ENCODE measurements at regions not wholly inside any gene's neighbourhood (a gene's known extent, or its start where the extent isn't known, plus 50 kb on each side); places are given as distances from the start of the nearest gene placed in this dataset.

DNA sequence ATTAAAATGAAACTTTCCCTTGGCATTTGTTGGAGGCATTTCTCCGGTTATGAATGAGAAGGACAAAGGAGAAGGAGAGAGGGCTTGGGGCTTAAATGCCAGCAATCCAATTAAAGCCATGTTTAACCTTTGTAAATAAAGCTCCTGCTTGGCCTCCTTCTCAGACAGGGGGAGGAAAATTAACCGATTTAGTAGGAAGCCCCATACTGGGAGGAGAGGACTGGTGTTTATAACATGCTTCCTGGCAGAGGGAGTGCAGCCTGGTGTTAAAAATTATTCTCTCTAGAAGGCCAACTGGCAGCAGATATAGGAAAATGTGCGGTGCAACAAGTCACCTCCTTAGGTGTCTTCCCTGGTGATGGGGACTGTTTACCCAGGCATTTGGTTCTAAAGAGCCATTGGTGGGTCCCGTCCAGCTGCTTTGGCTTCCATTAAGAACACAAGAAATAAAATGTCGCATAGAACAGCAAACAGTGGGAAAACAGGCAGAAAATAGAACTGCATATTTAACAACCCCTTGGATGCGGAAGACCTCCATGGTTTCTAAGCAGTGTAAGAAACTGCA lies 846.5 kb downstream of the TYW1 start:
- Histone ChIP-seq H3K4me3 (no peak overlapping the region), H3K27me3 (no peaks in the 10 kb centered on the region), H3K9ac (ENCODE audit: low read depth in 2 of 2, low read length in 2 of 2) (no peak overlapping the region), H3K4me1 (no peaks in the 10 kb centered on the region), H3K36me3 (no peaks in the 10 kb centered on the region), H3K9me3 (no peaks in the 10 kb centered on the region), H3K27ac (no peak overlapping the region)
- intact Hi-C loops (cut with DNase I) = no loop called here
- TF ChIP-seq, protein P1, sequence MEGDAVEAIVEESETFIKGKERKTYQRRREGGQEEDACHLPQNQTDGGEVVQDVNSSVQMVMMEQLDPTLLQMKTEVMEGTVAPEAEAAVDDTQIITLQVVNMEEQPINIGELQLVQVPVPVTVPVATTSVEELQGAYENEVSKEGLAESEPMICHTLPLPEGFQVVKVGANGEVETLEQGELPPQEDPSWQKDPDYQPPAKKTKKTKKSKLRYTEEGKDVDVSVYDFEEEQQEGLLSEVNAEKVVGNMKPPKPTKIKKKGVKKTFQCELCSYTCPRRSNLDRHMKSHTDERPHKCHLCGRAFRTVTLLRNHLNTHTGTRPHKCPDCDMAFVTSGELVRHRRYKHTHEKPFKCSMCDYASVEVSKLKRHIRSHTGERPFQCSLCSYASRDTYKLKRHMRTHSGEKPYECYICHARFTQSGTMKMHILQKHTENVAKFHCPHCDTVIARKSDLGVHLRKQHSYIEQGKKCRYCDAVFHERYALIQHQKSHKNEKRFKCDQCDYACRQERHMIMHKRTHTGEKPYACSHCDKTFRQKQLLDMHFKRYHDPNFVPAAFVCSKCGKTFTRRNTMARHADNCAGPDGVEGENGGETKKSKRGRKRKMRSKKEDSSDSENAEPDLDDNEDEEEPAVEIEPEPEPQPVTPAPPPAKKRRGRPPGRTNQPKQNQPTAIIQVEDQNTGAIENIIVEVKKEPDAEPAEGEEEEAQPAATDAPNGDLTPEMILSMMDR (IDR thresholded peaks at IDR 0.05) = no peak
- no peak for DNase-seq

DNA sequence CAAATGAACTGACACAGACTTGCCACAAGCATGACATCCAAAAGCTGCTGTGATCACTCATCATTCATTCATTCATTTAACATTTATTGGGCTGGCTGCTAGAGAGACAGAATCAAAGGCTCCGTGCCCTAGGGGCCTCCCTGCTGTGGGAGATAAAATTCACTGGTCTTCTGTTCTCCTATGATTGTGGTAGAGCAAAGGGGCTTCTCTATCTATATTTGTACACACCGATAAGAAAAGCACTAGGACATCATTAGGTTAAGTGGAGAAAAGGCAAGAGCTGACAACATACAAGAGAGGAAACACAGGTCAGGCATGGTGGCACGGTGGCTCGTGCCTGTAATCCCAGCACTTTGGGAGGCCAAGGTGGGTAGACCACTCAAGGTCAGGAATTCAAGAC lies 847.0 kb downstream of the TYW1 start:
- Histone ChIP-seq H3K9ac (ENCODE audit: low read depth in 2 of 2, low read length in 2 of 2) (no peak overlapping the region), H3K4me1 (no peaks in the 10 kb centered on the region), H3K9me3 (no peaks in the 10 kb centered on the region), H3K36me3 (no peaks in the 10 kb centered on the region), H3K27me3 (no peaks in the 10 kb centered on the region), H3K27ac (no peak overlapping the region), H3K4me3 (no peak overlapping the region)
- intact Hi-C loops (cut with DNase I) = no loop called here
- DNase-seq = no peak
- TF ChIP-seq, protein P1 (IDR thresholded peaks at IDR 0.05) = no peak

DNA sequence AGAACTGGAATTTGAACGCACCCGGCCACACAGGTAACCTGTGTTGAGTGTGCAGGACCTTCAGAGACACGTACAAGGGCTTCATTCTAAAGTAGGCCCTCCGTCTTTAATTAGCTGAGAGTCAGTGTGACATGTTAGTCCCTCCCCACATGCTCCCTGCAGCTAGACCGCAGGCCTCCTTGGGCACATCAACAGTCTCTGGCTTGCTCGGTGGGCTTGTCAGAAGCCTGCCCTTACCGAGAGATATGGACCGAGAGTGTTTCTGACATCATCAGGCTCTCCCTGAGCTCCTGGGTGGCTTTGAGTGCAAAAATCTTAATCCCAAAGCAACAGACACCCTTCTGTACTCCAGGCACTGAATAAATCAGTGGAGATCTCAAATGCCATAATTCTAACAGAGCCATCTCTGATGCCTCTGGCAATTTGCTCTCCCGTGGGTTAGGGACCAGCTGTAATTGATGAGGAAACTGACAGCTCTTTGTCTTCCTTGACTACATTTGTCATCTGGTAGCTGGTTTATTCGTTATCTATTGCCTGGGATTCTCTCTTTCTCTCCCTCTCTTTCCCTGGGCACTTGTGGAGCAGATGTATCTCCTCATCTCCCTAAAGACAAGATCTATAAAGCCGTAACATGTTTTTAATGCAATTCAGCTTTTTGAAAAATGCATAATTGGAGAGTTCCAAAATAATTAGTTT lies 850.6 kb downstream of the TYW1 start:
- no peaks in the 10 kb centered on the region for H3K36me3 ChIP-seq
- no peaks in the 10 kb centered on the region for H3K27me3 ChIP-seq
- no peaks in the 10 kb centered on the region for H3K4me1 ChIP-seq
- no peak overlapping the region for H3K9ac ChIP-seq (ENCODE audit: low read depth in 2 of 2, low read length in 2 of 2)
- H3K27ac ChIP-seq = no peak overlapping the region
- H3K9me3 ChIP-seq = no peaks in the 10 kb centered on the region
- intact Hi-C loops (cut with DNase I) = no loop called here
- no peak for DNase-seq
- TF ChIP-seq, protein P1 (IDR thresholded peaks at IDR 0.05) = no peak
- no peak overlapping the region for H3K4me3 ChIP-seq

DNA sequence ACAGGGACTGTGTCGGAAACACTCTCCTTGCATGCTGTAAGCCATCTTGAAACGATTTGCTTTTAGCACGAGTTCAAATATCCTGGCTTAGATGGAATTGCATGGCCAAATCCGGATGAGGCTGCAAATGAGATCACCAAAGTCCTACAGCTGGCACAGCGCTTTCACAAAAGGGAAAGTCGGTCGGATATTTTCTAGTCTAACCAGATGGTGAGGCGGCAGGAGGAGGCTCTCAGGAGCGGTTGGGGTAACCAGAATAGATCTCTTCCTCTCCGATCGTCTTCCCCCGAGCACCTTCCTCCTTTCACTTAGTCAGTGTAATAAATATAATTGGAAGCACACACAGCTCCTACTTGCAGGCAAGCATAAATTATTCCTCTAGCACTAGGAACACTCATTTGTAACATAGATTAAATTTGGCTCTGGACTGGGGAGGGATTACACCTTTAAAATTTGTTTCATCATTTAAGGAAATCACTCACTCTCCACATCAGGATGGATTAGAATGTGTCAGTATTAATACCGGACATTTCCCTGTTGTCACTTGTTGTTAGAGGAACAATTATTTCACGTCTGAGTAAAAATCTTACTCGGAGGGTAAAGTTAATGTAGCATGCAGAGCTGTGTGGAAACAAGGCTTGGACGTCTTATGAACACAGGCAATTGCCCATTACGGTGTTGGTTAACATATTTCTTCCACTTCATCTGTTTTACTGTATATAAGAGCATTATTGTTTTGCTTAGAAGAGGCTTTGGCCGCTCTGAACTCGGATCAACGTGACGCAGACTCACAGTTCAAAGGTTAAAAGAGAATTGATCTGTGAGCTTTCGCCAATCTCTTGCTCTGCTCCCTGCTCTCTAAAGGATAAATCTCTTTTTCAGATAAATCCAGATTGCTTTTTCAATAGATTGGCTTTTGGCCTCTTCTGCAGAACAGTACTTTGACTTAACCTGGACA lies 857.9 kb downstream of the TYW1 start:
- H3K4me1 ChIP-seq = no peaks in the 10 kb centered on the region
- TF ChIP-seq, protein P1 (IDR thresholded peaks at IDR 0.05) = no peak
- H3K9ac ChIP-seq (ENCODE audit: low read depth in 2 of 2, low read length in 2 of 2) = no peak overlapping the region
- H3K27me3 ChIP-seq = no peaks in the 10 kb centered on the region
- no peak overlapping the region for H3K27ac ChIP-seq
- no peak overlapping the region for H3K4me3 ChIP-seq
- intact Hi-C loops (cut with DNase I) = no loop called here
- DNase-seq = no peak
- H3K9me3 ChIP-seq = no peaks in the 10 kb centered on the region
- no peaks in the 10 kb centered on the region for H3K36me3 ChIP-seq

DNA sequence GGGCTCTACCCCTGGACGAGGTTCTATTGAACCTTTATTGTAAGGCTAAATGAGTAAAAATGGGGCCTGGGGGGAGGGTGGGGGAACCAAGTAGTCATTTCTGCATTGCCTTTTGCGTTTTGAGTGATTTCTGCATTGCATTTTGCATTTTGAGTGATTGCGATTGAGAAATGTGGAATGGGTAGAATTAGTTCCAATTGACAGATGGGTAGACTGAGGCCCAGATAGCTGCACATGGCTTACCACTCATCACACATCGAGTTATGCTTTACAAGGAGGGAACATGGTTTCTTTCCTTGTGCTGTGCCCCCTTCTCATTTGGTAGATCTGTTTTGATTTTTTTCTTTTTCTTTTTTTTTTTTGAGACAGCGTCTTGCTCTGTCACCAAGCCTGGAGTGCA lies 858.7 kb downstream of the TYW1 start:
- Histone ChIP-seq H3K36me3 (no peaks in the 10 kb centered on the region), H3K27me3 (no peaks in the 10 kb centered on the region), H3K4me3 (no peak overlapping the region), H3K9ac (ENCODE audit: low read depth in 2 of 2, low read length in 2 of 2) (no peak overlapping the region), H3K9me3 (no peaks in the 10 kb centered on the region), H3K27ac (no peak overlapping the region), H3K4me1 (no peaks in the 10 kb centered on the region)
- intact Hi-C loops (cut with DNase I) = no loop called here
- TF ChIP-seq, protein P1 (IDR thresholded peaks at IDR 0.05) = no peak
- DNase-seq = no peak

Data from colonic mucosa (tissue), 4 donors.